ENCODE measurements at regions not wholly inside any gene's neighbourhood (a gene's known extent, or its start where the extent isn't known, plus 50 kb on each side); places are given as distances from the start of the nearest gene placed in this dataset.

GRCh38 chr6:81456416-81456815 is 296.1 kb downstream of the TENT5A start (continued):
- TF ChIP-seq CTCF (IDR thresholded peaks at IDR 0.05): no peak
- TF ChIP-seq MXI1 (IDR thresholded peaks at IDR 0.05; ENCODE audit: low read depth, low read length): no peak
- no peak for TF ChIP-seq TCF12 (IDR thresholded peaks at IDR 0.05)
- TF ChIP-seq JUND (IDR thresholded peaks at IDR 0.05): no peak
- TF ChIP-seq ELF1 (IDR thresholded peaks at IDR 0.05): no peak

- WGBS (ENCODE audit: low lambda C conversion rate): 32% methylated on average over 1 of the region's 1 CpG
- H3K27me3 ChIP-seq (ENCODE audit: insufficient read depth): no peaks in the 10 kb centered on the region
- DNase-seq: no peak
- no peak overlapping the region for H3K9ac ChIP-seq
- H2AFZ ChIP-seq (ENCODE audit: low read depth): no peak overlapping the region
- no peaks in the 10 kb centered on the region for H3K36me3 ChIP-seq (replicated peaks in 1 of 2; ENCODE audit: control insufficient read depth in 1 of 2, insufficient read depth in 2 of 2, low read length in 1 of 2)
- TF ChIP-seq YY1 (IDR thresholded peaks at IDR 0.05; ENCODE audit: low read depth): no peak
- H3K4me2 ChIP-seq: no peak overlapping the region
- H3K9me2 ChIP-seq: no peaks in the 10 kb centered on the region
- H3K9me3 ChIP-seq: no peaks in the 10 kb centered on the region
- peaks cover 4% of the 10 kb centered on the region for H3F3A ChIP-seq (replicated peaks; ENCODE audit: insufficient read depth)
- POLR2A ChIA-PET: no interaction called here
- H3K27ac ChIP-seq (ENCODE audit: low read depth in 2 of 2, low read length in 1 of 2): no peak overlapping the region
- no peaks in the 10 kb centered on the region for H4K20me1 ChIP-seq (ENCODE audit: insufficient read depth)
- CTCF ChIA-PET: no interaction called here
- no peak overlapping the region for H3K4me3 ChIP-seq (ENCODE audit: low read depth in 2 of 2, low read length in 1 of 2)
- H3K79me2 ChIP-seq (ENCODE audit: insufficient read depth): no peaks in the 10 kb centered on the region
- no peaks in the 10 kb centered on the region; a peak in 2 of 4 replicates for H3K4me1 ChIP-seq (ENCODE audit: control insufficient read depth in 1 of 2, insufficient read depth in 2 of 2, low read depth in 1 of 2, low read length in 1 of 2)
Observed at GRCh38 chr6:81455641-81456040, 296.8 kb downstream of the TENT5A start.

- Histone ChIP-seq H3K36me3 (replicated peaks in 1 of 2; ENCODE audit: control insufficient read depth in 1 of 2, insufficient read depth in 2 of 2, low read length in 1 of 2) (no peaks in the 10 kb centered on the region), H3K4me2 (no peak overlapping the region), H3F3A (replicated peaks; ENCODE audit: insufficient read depth) (peaks cover 10% of the 10 kb centered on the region), H3K9me3 (no peaks in the 10 kb centered on the region), H3K4me3 (ENCODE audit: low read depth in 2 of 2, low read length in 1 of 2) (no peak overlapping the region), H2AFZ (ENCODE audit: low read depth) (no peak overlapping the region), H3K27me3 (ENCODE audit: insufficient read depth) (no peaks in the 10 kb centered on the region), H4K20me1 (ENCODE audit: insufficient read depth) (no peaks in the 10 kb centered on the region), H3K27ac (ENCODE audit: low read depth in 2 of 2, low read length in 1 of 2) (peak overlapping the region in 1 of 2 experiments; percentile 60; a peak in 2 of 4 replicates), H3K9me2 (no peaks in the 10 kb centered on the region), H3K4me1 (ENCODE audit: control insufficient read depth in 1 of 2, insufficient read depth in 2 of 2, low read depth in 1 of 2, low read length in 1 of 2) (peaks cover 0 to 3% of the 10 kb centered on the region in 2 experiments; a peak in 3 of 4 replicates), H3K79me2 (ENCODE audit: insufficient read depth) (no peaks in the 10 kb centered on the region), H3K9ac (no peak overlapping the region; the same call in 1 of the 2 replicates)
- no peak for DNase-seq
- CTCF ChIA-PET: no interaction called here
- 3% methylated on average over 2 of the region's 2 CpGs for WGBS (ENCODE audit: low lambda C conversion rate)
- POLR2A ChIA-PET: no interaction called here
- TF ChIP-seq YY1 (IDR thresholded peaks at IDR 0.05; ENCODE audit: low read depth) (no peak), JUND (IDR thresholded peaks at IDR 0.05) (peak; percentile 82), EP300 (IDR thresholded peaks at IDR 0.05; ENCODE audit: borderline replicate concordance in 1 of 2, low read depth in 1 of 2, low read length in 1 of 2) (peak in 1 of 2 experiments; percentile 35; a peak in 1 of 4 replicates), FOXM1 (IDR thresholded peaks at IDR 0.05; ENCODE audit: low read depth) (no peak), ELF1 (IDR thresholded peaks at IDR 0.05) (no peak), TEAD4 (IDR thresholded peaks at IDR 0.05; ENCODE audit: borderline replicate concordance, insufficient read depth) (no peak), USF1 (IDR thresholded peaks at IDR 0.05; ENCODE audit: borderline replicate concordance, low read depth) (no peak), GATA2 (CRISPR knock-in tag; IDR thresholded peaks at IDR 0.05) (no peak), MXI1 (IDR thresholded peaks at IDR 0.05; ENCODE audit: low read depth, low read length) (no peak), NFIC (IDR thresholded peaks at IDR 0.05; ENCODE audit: borderline replicate concordance) (no peak), NRF1 (IDR thresholded peaks at IDR 0.05; ENCODE audit: low read depth, low read length) (no peak), CTCF (IDR thresholded peaks at IDR 0.05) (no peak), ZBTB33 (IDR thresholded peaks at IDR 0.05; ENCODE audit: borderline replicate concordance, low read depth) (no peak), FOSL2 (IDR thresholded peaks at IDR 0.05; ENCODE audit: borderline replicate concordance, low read depth) (peak; percentile 91), SIN3A (IDR thresholded peaks at IDR 0.05; ENCODE audit: borderline replicate concordance, low read depth, low read length) (no peak), PBX3 (IDR thresholded peaks at IDR 0.05) (peak; percentile 57; the same call in 1 of the 2 replicates), MAX (IDR thresholded peaks at IDR 0.05; ENCODE audit: low read depth) (no peak), POLR2AphosphoS5 (IDR thresholded peaks at IDR 0.05; ENCODE audit: low read depth, low read length) (no peak; the same call in 1 of the 2 replicates)
Observed at GRCh38 chr6:81451787-81452186, 300.7 kb downstream of the TENT5A start.
